ENCODE measurements at regions not wholly inside any gene's neighbourhood (a gene's known extent, or its start where the extent isn't known, plus 50 kb on each side); places are given as distances from the start of the nearest gene placed in this dataset.

GRCh38 chr18:38961880-38962279 lies 1396.3 kb upstream of the CELF4 start:
- TF ChIP-seq CTCF (IDR thresholded peaks at IDR 0.05) = no peak
- TF ChIP-seq POLR2A (IDR thresholded peaks at IDR 0.05) = no peak

Data from testis (tissue), 2 donors.